Neural progenitor cell (in vitro differentiated cells): ENCODE measurements at regions not wholly inside any gene's neighbourhood (a gene's known extent, or its start where the extent isn't known, plus 50 kb on each side); places are given as distances from the start of the nearest gene placed in this dataset.
A peak's percentile ranks its signal among the peaks of the same experiment; 100 is the strongest.

ENCODE experiments used
- DNase-seq: peaks from one replicate; pipeline ENCODE4 v3.0.0-alpha.2; 2016; ENCODE audit warnings: low spot score
- H2AFZ ChIP-seq: fragments of 200-600 bp; sonication (generic); replicated peaks from 2 replicates; pipeline ENCODE4 v1.6.1; 2016; ENCODE audit warnings: antibody characterized with exemption
- H3F3A ChIP-seq: fragments of 200-600 bp; sonication (generic); 2 replicates; pipeline ENCODE4 v1.6.1; 2016; ENCODE audit warnings: antibody characterized with exemption, low read depth
- H3K27ac ChIP-seq: fragments of 200-600 bp; sonication (generic); 2 replicates; pipeline ENCODE4 v1.5.1; 2016; ENCODE audit warnings: mild to moderate bottlenecking
- H3K27me3 ChIP-seq: fragments of 200-600 bp; sonication (generic); 2 replicates; pipeline ENCODE4 v1.6.1; 2016; ENCODE audit warnings: mild to moderate bottlenecking, moderate library complexity
- H3K36me3 ChIP-seq: fragments of 200-600 bp; sonication (generic); 2 replicates; pipeline ENCODE4 v1.5.1; 2016
- H3K4me1 ChIP-seq: fragments of 200-600 bp; sonication (generic); 2 replicates; pipeline ENCODE4 v1.6.1; 2016; ENCODE audit warnings: mixed run types
- H3K4me2 ChIP-seq: fragments of 200-600 bp; sonication (generic); 2 replicates; pipeline ENCODE4 v1.6.1; 2016
- H3K4me3 ChIP-seq: fragments of 200-600 bp; sonication (generic); 2 replicates; pipeline ENCODE4 v1.5.1; 2016
- H3K79me2 ChIP-seq: fragments of 200-600 bp; sonication (generic); 2 replicates; pipeline ENCODE4 v1.6.1; 2016; ENCODE audit warnings: low read depth
- H3K9ac ChIP-seq: fragments of 200-600 bp; sonication (generic); 2 replicates; pipeline ENCODE4 v1.6.1; 2016
- H3K9me3 ChIP-seq: fragments of 200-600 bp; sonication (generic); 2 replicates; pipeline ENCODE4 v1.5.1; 2016; ENCODE audit warnings: low read depth
- H4K20me1 ChIP-seq: fragments of 200-600 bp; sonication (generic); 2 replicates; pipeline ENCODE4 v1.6.1; 2016; ENCODE audit warnings: low read depth
- H3K27ac Mint-ChIP-seq: 3 replicates; pipeline ENCODE4 v1.8.0; 2021; ENCODE audit warnings: mixed read lengths
- H3K27me3 Mint-ChIP-seq: 2 replicates; pipeline ENCODE4 v1.8.0; 2022; ENCODE audit warnings: low read depth, mild to moderate bottlenecking, inconsistent platforms, moderate library complexity, mixed read lengths; ENCODE audit not compliant: insufficient read depth
- H3K36me3 Mint-ChIP-seq: 3 replicates; pipeline ENCODE4 v1.8.0; 2021; ENCODE audit warnings: mixed read lengths
- H3K4me1 Mint-ChIP-seq: 3 replicates; pipeline ENCODE4 v1.8.0; 2021; ENCODE audit warnings: mixed read lengths
- H3K4me3 Mint-ChIP-seq: 3 replicates; pipeline ENCODE4 v1.8.0; 2021; ENCODE audit warnings: mild to moderate bottlenecking, moderate library complexity, mixed read lengths
- H3K9me3 Mint-ChIP-seq: 3 replicates; pipeline ENCODE4 v1.8.0; 2020; ENCODE audit warnings: mixed read lengths
- EZH2 ChIP-seq: fragments of 200-600 bp; sonication (generic); IDR thresholded peaks from 2 replicates; pipeline ENCODE4 v1.6.1; 2017; ENCODE audit warnings: antibody characterized with exemption, mild to moderate bottlenecking, moderate library complexity
- EZH2phosphoT487 ChIP-seq: fragments of 200-600 bp; sonication (generic); IDR thresholded peaks from 2 replicates; pipeline ENCODE4 v1.6.1; 2017; ENCODE audit warnings: antibody characterized with exemption
- TF ChIP-seq, protein P1 (sequence below): fragments of 200-600 bp; sonication (generic); IDR thresholded peaks from 2 replicates; pipeline ENCODE4 v1.5.1; 2017; ENCODE audit warnings: antibody characterized with exemption, mild to moderate bottlenecking

DNA sequence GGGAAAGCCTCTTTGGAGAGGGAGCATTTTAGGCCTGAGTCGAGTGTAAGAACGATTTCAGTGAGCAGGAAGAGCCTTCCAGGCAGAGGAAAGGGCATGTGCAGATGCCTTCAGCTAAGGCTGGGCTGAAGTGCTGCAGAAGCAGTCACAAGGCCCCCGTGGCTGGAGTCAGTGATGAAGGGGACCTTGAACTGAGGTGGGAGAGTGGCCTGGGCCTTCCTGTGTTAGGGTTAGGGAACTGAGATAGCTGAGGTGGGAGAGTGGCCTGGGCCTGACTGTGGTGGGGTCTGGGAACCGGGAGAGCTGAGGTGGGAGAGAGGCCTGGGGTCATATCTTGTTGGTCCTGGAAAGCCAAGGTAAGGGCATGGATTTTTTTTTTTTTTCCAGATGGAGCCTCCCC, 50.9 kb upstream of the ETV3 start:
- H3K79me2 ChIP-seq, result no peaks in the 10 kb centered on the region
- DNase-seq, result no peak
- no peaks in the 10 kb centered on the region for H3F3A ChIP-seq
- Mint-ChIP-seq H3K27me3 (peaks cover 2% of the 10 kb centered on the region), H3K4me3 (peak overlapping the region; percentile 44), H3K27ac (no peak overlapping the region), H3K4me1 (peaks cover 3% of the 10 kb centered on the region), H3K9me3 (no peaks in the 10 kb centered on the region), H3K36me3 (no peaks in the 10 kb centered on the region)
- no peak overlapping the region for H2AFZ ChIP-seq
- TF ChIP-seq, protein P1, sequence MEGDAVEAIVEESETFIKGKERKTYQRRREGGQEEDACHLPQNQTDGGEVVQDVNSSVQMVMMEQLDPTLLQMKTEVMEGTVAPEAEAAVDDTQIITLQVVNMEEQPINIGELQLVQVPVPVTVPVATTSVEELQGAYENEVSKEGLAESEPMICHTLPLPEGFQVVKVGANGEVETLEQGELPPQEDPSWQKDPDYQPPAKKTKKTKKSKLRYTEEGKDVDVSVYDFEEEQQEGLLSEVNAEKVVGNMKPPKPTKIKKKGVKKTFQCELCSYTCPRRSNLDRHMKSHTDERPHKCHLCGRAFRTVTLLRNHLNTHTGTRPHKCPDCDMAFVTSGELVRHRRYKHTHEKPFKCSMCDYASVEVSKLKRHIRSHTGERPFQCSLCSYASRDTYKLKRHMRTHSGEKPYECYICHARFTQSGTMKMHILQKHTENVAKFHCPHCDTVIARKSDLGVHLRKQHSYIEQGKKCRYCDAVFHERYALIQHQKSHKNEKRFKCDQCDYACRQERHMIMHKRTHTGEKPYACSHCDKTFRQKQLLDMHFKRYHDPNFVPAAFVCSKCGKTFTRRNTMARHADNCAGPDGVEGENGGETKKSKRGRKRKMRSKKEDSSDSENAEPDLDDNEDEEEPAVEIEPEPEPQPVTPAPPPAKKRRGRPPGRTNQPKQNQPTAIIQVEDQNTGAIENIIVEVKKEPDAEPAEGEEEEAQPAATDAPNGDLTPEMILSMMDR, result no peak
- TF ChIP-seq EZH2 (no peak), EZH2phosphoT487 (no peak)
- no peaks in the 10 kb centered on the region for H3K9me3 ChIP-seq
- H3K4me1 ChIP-seq, result no peaks in the 10 kb centered on the region
- no peak overlapping the region for H3K4me3 ChIP-seq
- no peak overlapping the region for H3K4me2 ChIP-seq
- H3K27me3 ChIP-seq, result no peaks in the 10 kb centered on the region
- no peaks in the 10 kb centered on the region for H4K20me1 ChIP-seq
- no peaks in the 10 kb centered on the region for H3K36me3 ChIP-seq
- H3K27ac ChIP-seq, result no peak overlapping the region
- no peak overlapping the region for H3K9ac ChIP-seq
